ENCODE measurements at regions not wholly inside any gene's neighbourhood (a gene's known extent, or its start where the extent isn't known, plus 50 kb on each side); places are given as distances from the start of the nearest gene placed in this dataset.
"Not testable (repeated sequence)": the region's sequence is repeated elsewhere in the genome, so short reads cannot be mapped to it uniquely, and the experiment has no call there.

- not testable (repeated sequence) for DNase-seq (ENCODE audit: low read depth)
These were observed 409.5 kb downstream of the DIRAS2 start for GRCh38 chr9:90233081-90233480.

DNA sequence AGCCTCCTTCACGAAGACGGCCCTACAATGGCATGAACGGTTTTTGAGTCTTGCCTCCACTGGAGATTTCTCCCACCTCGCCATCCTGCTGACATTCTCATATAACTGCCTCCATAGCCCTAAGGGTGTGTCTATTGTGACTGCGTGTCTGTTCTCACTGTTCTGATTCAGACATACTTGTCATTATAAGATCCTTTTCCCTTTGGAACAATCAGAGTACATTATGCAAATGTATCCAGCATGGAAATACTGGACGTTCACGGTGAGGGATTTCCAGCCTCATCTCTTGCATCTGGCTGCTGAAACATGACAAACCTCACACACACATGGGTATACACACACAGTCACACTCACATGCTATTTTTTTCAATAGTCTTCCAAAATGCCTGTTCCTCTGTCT, 402.1 kb downstream of the DIRAS2 start:
- DNase-seq (ENCODE audit: low read depth), result no peak

GRCh38 chr9:90245661-90246060, 397.0 kb downstream of the DIRAS2 start:
- no peak for DNase-seq (ENCODE audit: low read depth)

GRCh38 chr9:90249094-90249493, 393.5 kb downstream of the DIRAS2 start:
- no peak for DNase-seq (ENCODE audit: low read depth)

DNA sequence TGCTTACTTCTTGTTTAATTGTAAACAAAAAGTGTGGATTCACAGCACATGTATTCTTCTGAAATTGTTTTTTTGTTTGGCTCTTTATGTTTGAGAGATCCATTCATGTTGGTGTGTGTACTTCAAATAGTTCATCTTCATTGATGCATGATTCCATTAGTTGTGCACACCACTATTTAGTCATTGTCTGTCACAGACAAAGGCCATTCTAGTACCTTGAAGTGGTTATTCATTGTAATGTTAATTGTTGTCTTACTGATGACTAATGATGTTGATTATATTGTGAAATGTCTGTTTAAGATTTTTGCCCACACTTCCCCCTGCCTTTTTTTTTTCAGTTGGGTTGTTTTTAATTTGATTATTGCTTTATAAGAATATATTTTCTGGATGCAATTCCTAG, 391.3 kb downstream of the DIRAS2 start:
- DNase-seq (ENCODE audit: low read depth), result no peak

- no peak for DNase-seq (ENCODE audit: low read depth)
These were observed 386.3 kb downstream of the DIRAS2 start for GRCh38 chr9:90256345-90256744.

DNA sequence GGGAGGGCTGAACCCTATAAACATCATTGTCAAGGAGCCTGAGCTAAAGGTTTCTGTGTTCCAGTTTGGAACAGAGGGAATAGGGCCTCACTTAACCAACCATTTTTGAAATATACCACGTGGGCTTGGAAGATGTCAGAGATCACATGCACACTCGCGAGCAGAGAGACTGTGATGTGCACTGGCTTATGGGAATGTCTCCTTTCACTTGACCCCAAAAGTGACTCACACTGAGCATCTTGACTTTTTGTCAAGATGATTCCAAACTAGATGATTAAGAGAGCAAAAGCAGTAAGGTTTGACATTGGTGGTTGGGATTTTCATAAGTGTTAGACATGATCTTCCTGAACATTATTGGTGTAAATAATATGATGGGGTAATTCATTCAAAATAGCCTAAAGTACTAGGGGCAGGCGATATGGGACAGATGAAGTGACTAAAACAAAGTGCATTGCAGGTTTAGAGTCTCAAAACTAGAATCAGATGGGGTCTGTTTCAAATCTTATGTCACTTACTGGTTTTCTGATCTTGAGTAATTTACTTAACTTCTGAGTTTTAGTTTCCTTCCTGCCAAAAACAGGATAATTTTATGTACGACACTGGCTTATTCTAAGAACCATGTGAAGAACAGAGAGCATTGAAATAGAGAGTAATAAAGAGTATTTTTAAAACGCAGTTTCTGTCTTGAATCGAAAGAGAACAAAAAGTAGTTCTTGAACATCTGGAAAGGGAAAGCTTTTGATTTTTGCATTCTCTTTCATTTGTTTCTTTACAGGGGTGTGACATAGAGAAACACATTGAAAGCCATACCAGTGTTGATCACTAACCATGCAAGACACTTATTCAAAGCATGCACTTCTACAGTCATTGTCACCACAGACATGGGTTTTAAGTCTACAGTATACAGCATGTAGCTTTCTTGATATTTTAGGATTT, 383.0 kb downstream of the DIRAS2 start:
- no peak for DNase-seq (ENCODE audit: low read depth)

GRCh38 chr9:90261698-90262097, 380.9 kb downstream of the DIRAS2 start:
- no peak for DNase-seq (ENCODE audit: low read depth)

GRCh38 chr9:90268613-90269012, 374.0 kb downstream of the DIRAS2 start:
- no peak for DNase-seq (ENCODE audit: low read depth)

- DNase-seq (ENCODE audit: low read depth), result no peak
These were observed 370.9 kb downstream of the DIRAS2 start for GRCh38 chr9:90271707-90272106.

DNA sequence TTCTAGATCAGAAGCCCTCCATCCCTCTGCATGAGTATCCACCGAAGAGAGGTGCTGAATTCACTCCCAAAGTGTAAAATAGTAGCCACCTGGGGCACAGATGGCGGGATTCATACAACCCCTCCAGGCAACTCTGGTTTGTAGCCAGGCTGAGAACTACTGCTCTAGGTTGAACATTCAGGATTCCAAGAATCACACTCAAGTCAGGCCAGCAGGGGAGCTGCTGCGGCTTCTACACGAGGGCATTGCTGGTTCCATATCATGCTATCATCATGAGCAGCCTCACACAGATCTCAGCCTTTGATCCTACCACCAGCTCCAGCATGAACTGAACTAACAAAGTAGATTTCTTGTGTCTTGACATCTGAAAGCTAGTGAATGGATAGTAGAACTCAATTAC, 367.9 kb downstream of the DIRAS2 start:
- DNase-seq (ENCODE audit: low read depth), result no peak

DNA sequence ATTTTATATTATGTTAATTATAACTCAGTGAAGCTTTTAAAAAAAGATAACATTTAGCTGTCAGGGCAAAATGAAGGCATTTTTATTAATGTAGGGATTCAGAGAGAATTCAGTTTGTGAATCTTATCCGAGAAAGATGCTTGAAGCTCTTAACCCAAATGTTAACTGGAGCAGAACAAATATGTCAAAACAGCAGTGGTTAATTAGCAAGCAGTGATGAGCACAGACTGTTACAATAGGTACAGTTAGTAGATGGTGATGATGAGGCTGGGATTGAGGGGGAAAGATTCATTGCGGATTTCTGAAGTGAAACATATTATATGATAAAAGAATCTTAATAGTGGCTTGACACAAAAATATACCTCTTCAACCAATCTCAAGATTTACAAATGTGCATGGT, 356.7 kb downstream of the DIRAS2 start:
- no peak for DNase-seq (ENCODE audit: low read depth)

DNA sequence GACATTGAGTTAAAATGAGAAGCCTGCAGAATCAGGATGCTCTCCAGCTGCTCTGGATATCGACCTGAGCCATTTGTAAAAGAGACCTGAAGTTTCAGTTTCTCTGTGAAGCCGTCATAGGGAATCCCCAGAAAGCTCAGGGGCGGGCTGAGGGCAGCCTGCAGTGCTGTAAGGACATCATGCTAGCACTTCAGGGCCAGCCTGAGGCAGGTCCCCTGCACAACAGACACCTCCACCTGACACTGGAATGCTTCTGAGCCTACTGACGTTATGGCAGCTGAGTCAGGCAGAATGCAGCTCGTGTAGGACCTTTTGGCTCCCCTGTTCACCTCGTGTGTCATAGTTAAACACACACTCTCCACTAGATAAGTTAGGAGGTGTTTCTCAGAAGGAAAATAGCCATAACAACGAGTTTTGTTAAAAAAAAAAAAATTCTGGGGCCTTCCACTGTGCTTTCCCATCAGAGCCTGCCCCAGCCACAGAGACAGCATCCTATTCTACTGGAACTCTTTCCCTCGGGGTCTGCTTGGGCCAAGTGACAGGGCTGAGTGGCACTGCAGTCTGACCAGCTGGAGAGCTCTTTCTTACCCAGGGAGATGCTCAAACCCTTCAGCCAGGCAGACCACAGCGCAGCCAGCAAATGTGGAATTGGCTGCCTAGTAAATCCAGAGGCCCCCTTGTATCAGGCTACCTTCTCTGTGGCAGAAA, 354.9 kb downstream of the DIRAS2 start:
- DNase-seq (ENCODE audit: low read depth), result no peak

GRCh38 chr9:90288275-90288639, 354.4 kb downstream of the DIRAS2 start:
- DNase-seq (ENCODE audit: low read depth), result no peak

DNA sequence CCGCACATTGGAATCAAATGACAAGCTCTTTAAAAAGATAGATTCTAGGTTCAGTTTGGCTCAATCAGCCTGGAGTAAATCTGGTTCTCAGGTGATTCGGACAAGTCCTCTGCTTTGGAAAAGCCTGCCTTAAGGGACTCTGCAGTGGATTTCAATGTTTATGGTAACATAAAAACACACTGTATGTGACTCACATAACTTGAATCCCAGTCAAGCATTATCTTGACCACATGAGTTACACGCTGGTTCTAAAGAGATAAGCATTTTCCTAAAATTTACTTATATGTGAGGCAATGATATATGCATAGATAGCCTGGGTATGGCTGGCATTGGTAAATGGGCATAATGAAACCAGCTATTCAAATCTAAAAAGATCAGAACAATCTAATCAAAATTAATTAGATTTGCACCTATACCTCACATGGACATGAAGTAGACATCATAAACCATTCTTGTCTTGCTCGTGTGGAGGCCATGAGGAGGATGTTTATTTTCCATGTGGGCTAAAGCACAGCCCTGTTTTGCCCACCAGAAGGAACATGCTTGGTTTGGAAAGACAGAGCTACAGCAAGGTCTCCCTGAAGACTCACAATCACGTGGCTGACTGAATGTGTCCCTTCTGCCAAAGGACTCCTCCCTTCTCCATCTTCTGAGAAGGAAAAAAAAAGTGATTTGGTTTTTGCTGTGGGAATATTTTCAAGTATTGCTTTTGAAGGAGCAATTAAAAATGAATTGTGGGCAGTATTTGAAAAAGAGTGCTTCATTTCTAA, 351.7 kb downstream of the DIRAS2 start:
- peak; percentile 23 for DNase-seq (ENCODE audit: low read depth)

- no peak for DNase-seq (ENCODE audit: low read depth)
These were observed 346.1 kb downstream of the DIRAS2 start for GRCh38 chr9:90296539-90296938.

DNA sequence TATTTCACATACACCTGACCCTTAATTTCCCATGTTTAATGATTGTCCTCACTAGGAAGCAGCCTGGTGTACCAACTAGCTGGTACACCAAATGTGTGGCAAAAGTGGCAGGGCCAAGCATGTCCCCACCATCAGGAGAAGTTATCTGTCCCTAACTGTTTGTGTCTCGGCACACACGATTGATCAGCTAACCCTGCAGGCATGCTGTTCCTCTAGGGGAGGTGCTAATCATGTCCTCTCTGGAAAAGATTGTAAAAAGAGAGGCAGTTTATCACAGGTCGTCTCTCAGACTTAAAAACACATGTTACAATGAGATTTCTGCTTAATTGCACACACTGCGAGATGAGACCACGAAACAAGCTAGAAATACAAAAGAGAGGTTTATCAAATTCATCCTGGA, 342.7 kb downstream of the DIRAS2 start:
- DNase-seq (ENCODE audit: low read depth), result no peak

DNA sequence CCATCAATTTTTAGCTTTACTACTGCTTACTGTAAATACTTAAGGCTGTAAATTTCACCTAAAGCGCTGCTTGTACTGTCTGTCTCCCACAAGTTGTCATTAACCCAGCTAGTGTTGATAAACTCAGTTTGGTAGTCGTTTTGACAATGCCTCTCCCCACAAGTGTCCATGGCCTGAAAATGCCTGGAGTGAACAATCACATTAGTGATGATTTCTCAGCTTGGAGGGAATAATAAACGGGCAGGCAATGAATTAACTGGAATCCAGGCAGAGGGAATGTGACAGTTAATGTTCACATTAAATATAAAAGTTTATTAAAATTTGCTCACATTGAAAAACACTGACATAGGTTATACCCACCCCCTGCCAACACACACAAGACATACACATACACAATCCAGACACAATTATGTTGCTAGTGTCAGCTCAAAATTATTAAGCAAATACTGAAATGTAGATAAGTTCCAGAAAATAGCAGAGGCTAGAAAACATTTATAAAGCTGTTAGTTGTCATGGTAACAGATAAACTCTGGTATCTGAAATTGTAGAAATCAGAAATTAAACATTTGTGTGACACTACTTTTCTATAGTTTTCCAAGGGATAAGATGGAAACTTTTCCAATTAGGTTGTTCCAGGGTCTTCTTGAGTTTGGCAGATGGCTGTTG, 341.9 kb downstream of the DIRAS2 start:
- no peak for DNase-seq (ENCODE audit: low read depth)

GRCh38 chr9:90301277-90301653, 341.4 kb downstream of the DIRAS2 start:
- peak; percentile 87 for DNase-seq (ENCODE audit: low read depth)

GRCh38 chr9:90303655-90304054, 339.0 kb downstream of the DIRAS2 start:
- DNase-seq (ENCODE audit: low read depth), result no peak

GRCh38 chr9:90306158-90306557, 336.5 kb downstream of the DIRAS2 start:
- DNase-seq (ENCODE audit: low read depth), result no peak

- DNase-seq (ENCODE audit: low read depth), result no peak
These were observed 335.3 kb downstream of the DIRAS2 start for GRCh38 chr9:90307167-90307833.
